ENCODE measurements at regions not wholly inside any gene's neighbourhood (a gene's known extent, or its start where the extent isn't known, plus 50 kb on each side); places are given as distances from the start of the nearest gene placed in this dataset.
"Not testable (repeated sequence)": the region's sequence is repeated elsewhere in the genome, so short reads cannot be mapped to it uniquely, and the experiment has no call there.

- not testable (repeated sequence) for TF ChIP-seq CTCF (IDR thresholded peaks at IDR 0.05); TAF1 (IDR thresholded peaks at IDR 0.05; ENCODE audit: borderline replicate concordance, low read depth, low read length); FOXJ3 (CRISPR knock-in tag; IDR thresholded peaks at IDR 0.05); NFIC (IDR thresholded peaks at IDR 0.05; ENCODE audit: borderline replicate concordance); EP300 (IDR thresholded peaks at IDR 0.05; ENCODE audit: borderline replicate concordance in 1 of 2, low read depth in 1 of 2, low read length in 1 of 2); POLR2AphosphoS5 (IDR thresholded peaks at IDR 0.05; ENCODE audit: low read depth, low read length); ZBTB33 (IDR thresholded peaks at IDR 0.05; ENCODE audit: borderline replicate concordance, low read depth); IRF3 (IDR thresholded peaks at IDR 0.05; ENCODE audit: low read depth, low read length); MAX (IDR thresholded peaks at IDR 0.05; ENCODE audit: low read depth); EZH2phosphoT487 (IDR thresholded peaks at IDR 0.05; ENCODE audit: borderline replicate concordance, low read depth); USF2 (IDR thresholded peaks at IDR 0.05; ENCODE audit: borderline replicate concordance, low read depth, low read length); NRF1 (IDR thresholded peaks at IDR 0.05; ENCODE audit: low read depth, low read length); REST (IDR thresholded peaks at IDR 0.05; ENCODE audit: low read depth, low read length); GABPA (IDR thresholded peaks at IDR 0.05; ENCODE audit: low read depth)
These were observed 107.6 kb downstream of the TNFSF18 start for GRCh38 chr1:172943138-172943537.

Data from SK-N-SH (cell line).